Keratinocyte (primary cell): ENCODE measurements at regions not wholly inside any gene's neighbourhood (a gene's known extent, or its start where the extent isn't known, plus 50 kb on each side); places are given as distances from the start of the nearest gene placed in this dataset.

ENCODE experiments used
- EZH2 ChIP-seq: IDR thresholded peaks from one replicate; pipeline ENCODE4 v1.6.1; 2012; ENCODE audit warnings: inconsistent platforms, mild to moderate bottlenecking, low read length, moderate library complexity
- TF ChIP-seq, protein P1 (sequence below), 3 experiments: IDR thresholded peaks in 1 of 3; conservative IDR thresholded peaks in 1 of 3; optimal IDR thresholded peaks in 1 of 3; 2 replicates in 2 of 3; 3 replicates in 1 of 3; pipeline versions ENCODE3 to v1.5.1; 2011; ENCODE audit warnings: low read length in 3 of 3, mild to moderate bottlenecking in 3 of 3, moderate library complexity in 2 of 3, control low read depth in 1 of 3, inconsistent platforms in 1 of 3; ENCODE audit not compliant: insufficient read depth in 2 of 3; ENCODE audit errors: extremely low read depth in 1 of 3

GRCh38 chr10:128708182-128708581 is 582.0 kb upstream of the MKI67 start:
- TF ChIP-seq, protein P1, sequence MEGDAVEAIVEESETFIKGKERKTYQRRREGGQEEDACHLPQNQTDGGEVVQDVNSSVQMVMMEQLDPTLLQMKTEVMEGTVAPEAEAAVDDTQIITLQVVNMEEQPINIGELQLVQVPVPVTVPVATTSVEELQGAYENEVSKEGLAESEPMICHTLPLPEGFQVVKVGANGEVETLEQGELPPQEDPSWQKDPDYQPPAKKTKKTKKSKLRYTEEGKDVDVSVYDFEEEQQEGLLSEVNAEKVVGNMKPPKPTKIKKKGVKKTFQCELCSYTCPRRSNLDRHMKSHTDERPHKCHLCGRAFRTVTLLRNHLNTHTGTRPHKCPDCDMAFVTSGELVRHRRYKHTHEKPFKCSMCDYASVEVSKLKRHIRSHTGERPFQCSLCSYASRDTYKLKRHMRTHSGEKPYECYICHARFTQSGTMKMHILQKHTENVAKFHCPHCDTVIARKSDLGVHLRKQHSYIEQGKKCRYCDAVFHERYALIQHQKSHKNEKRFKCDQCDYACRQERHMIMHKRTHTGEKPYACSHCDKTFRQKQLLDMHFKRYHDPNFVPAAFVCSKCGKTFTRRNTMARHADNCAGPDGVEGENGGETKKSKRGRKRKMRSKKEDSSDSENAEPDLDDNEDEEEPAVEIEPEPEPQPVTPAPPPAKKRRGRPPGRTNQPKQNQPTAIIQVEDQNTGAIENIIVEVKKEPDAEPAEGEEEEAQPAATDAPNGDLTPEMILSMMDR (optimal IDR thresholded peaks at IDR 0.05 in 1 of 3, IDR thresholded peaks at IDR 0.05 in 1 of 3, conservative IDR thresholded peaks at IDR 0.05 in 1 of 3; ENCODE audit: extremely low read depth in 1 of 3, insufficient read depth in 2 of 3, low read length in 3 of 3), result no peak
- no peak for TF ChIP-seq EZH2
